Tibial nerve (tissue), 3 donors: ENCODE measurements at regions not wholly inside any gene's neighbourhood (a gene's known extent, or its start where the extent isn't known, plus 50 kb on each side); places are given as distances from the start of the nearest gene placed in this dataset.

Experiments
- CTCF ChIP-seq, 5 experiments: fragments of 200-600 bp in 3 of 5; fragments of 450-650 bp in 2 of 5; sonication (generic) in 3 of 5; IDR thresholded peaks; one replicate each; pipeline ENCODE4 v1.5.1; 2016 to 2019; ENCODE audit warnings: antibody characterized with exemption in 5 of 5, mild to moderate bottlenecking in 3 of 5, moderate library complexity in 2 of 5
- POLR2A ChIP-seq, 2 donors: fragments of 450-650 bp; IDR thresholded peaks; one replicate each; pipeline ENCODE4 v1.6.1; 2017; ENCODE audit warnings: antibody characterized with exemption in 2 of 2, mild to moderate bottlenecking in 2 of 2, moderate library complexity in 2 of 2

- TF ChIP-seq CTCF (IDR thresholded peaks at IDR 0.05) (no peak), POLR2A (IDR thresholded peaks at IDR 0.05) (no peak)
These were observed 271.1 kb upstream of the LRIG3 start for GRCh38 chr12:59191372-59191771.
